Renal cortex interstitium (tissue), 11 donors: ENCODE measurements at regions not wholly inside any gene's neighbourhood (a gene's known extent, or its start where the extent isn't known, plus 50 kb on each side); places are given as distances from the start of the nearest gene placed in this dataset.
A peak's percentile ranks its signal among the peaks of the same experiment; 100 is the strongest.

Experiments
- DNase-seq, 11 donors: peaks; one replicate each; pipeline ENCODE4 v3.0.0-alpha.2; 2013; ENCODE audit warnings: low read depth in 9 of 11, low spot score in 4 of 11; ENCODE audit errors: extremely low read depth in 1 of 11

GRCh38 chr12:124517260-124518050, 50.0 kb downstream of the NCOR2 start:
- no peak for DNase-seq

GRCh38 chr12:124516850-124517249, 50.6 kb downstream of the NCOR2 start:
- no peak for DNase-seq

GRCh38 chr12:124515981-124516380, 51.4 kb downstream of the NCOR2 start:
- no peak for DNase-seq

GRCh38 chr12:124514996-124515932, 52.1 kb downstream of the NCOR2 start:
- DNase-seq = no peak

- DNase-seq = no peak
These were observed 53.0 kb downstream of the NCOR2 start for GRCh38 chr12:124514145-124514995.

- no peak for DNase-seq
These were observed 54.0 kb downstream of the NCOR2 start for GRCh38 chr12:124513297-124513867.

GRCh38 chr12:124512667-124513296, 54.6 kb downstream of the NCOR2 start:
- DNase-seq = no peak

- DNase-seq = no peak
These were observed 56.0 kb downstream of the NCOR2 start for GRCh38 chr12:124511259-124511985.

- no peak for DNase-seq
These were observed 57.0 kb downstream of the NCOR2 start for GRCh38 chr12:124510301-124510970.

- peak in 2 of 11 donors; percentile 68 to 77 for DNase-seq
These were observed 57.6 kb downstream of the NCOR2 start for GRCh38 chr12:124509676-124510300.

GRCh38 chr12:124509300-124509675, 58.1 kb downstream of the NCOR2 start:
- DNase-seq = no peak

- no peak for DNase-seq
These were observed 58.9 kb downstream of the NCOR2 start for GRCh38 chr12:124508381-124509079.

- peak in 3 of 11 donors; percentile 69 to 77 (median 75) for DNase-seq
These were observed 60.0 kb downstream of the NCOR2 start for GRCh38 chr12:124507188-124508109.

- DNase-seq = no peak
These were observed 60.6 kb downstream of the NCOR2 start for GRCh38 chr12:124506832-124507153.

GRCh38 chr12:124506145-124506831, 61.1 kb downstream of the NCOR2 start:
- no peak for DNase-seq
